MG63 (cell line): ENCODE measurements at regions not wholly inside any gene's neighbourhood (a gene's known extent, or its start where the extent isn't known, plus 50 kb on each side); places are given as distances from the start of the nearest gene placed in this dataset.

ENCODE experiments used
- DNase-seq: peaks from one replicate; pipeline ENCODE4 v3.0.0-alpha.2; 2020
- H3K27me3 ChIP-seq: fragments of 250-450 bp; sonication (Bioruptor Pico); 2 replicates; pipeline ENCODE4 v1.5.1; 2020; ENCODE audit warnings: mild to moderate bottlenecking, moderate library complexity
- H3K36me3 ChIP-seq: fragments of 250-450 bp; sonication (Bioruptor Pico); 2 replicates; pipeline ENCODE4 v1.5.1; 2020; ENCODE audit warnings: mild to moderate bottlenecking, moderate library complexity
- H3K4me3 ChIP-seq: fragments of 250-450 bp; sonication (Bioruptor Pico); 2 replicates; pipeline ENCODE4 v1.5.1; 2020; ENCODE audit warnings: mild to moderate bottlenecking, moderate library complexity
- H3K9me3 ChIP-seq: fragments of 250-450 bp; sonication (Bioruptor Pico); 2 replicates; pipeline ENCODE4 v1.5.1; 2020; ENCODE audit warnings: mild to moderate bottlenecking, moderate library complexity

- Histone ChIP-seq H3K36me3 (no peaks in the 10 kb centered on the region), H3K27me3 (no peaks in the 10 kb centered on the region), H3K9me3 (no peaks in the 10 kb centered on the region), H3K4me3 (no peak overlapping the region)
- no peak for DNase-seq
Measured at GRCh38 chr3:96731031-96731430, 83.4 kb upstream of the EPHA6 start.

- Histone ChIP-seq H3K36me3 (no peaks in the 10 kb centered on the region), H3K4me3 (no peak overlapping the region), H3K27me3 (no peaks in the 10 kb centered on the region), H3K9me3 (no peaks in the 10 kb centered on the region)
- DNase-seq, result no peak
Measured at GRCh38 chr3:96734273-96735009, 80.0 kb upstream of the EPHA6 start.

- H3K36me3 ChIP-seq, result no peaks in the 10 kb centered on the region
- no peak for DNase-seq
- no peaks in the 10 kb centered on the region for H3K9me3 ChIP-seq
- H3K27me3 ChIP-seq, result no peaks in the 10 kb centered on the region
- no peak overlapping the region for H3K4me3 ChIP-seq
Measured at GRCh38 chr3:96748139-96748538, 66.3 kb upstream of the EPHA6 start.

GRCh38 chr3:96750094-96750767, 64.2 kb upstream of the EPHA6 start:
- Histone ChIP-seq H3K27me3 (no peaks in the 10 kb centered on the region), H3K9me3 (no peaks in the 10 kb centered on the region), H3K36me3 (no peaks in the 10 kb centered on the region), H3K4me3 (no peak overlapping the region)
- no peak for DNase-seq

- Histone ChIP-seq H3K9me3 (no peaks in the 10 kb centered on the region), H3K27me3 (no peaks in the 10 kb centered on the region), H3K36me3 (no peaks in the 10 kb centered on the region), H3K4me3 (no peak overlapping the region)
- no peak for DNase-seq
Measured at GRCh38 chr3:96753124-96753523, 61.3 kb upstream of the EPHA6 start.

- no peaks in the 10 kb centered on the region for H3K27me3 ChIP-seq
- no peaks in the 10 kb centered on the region for H3K36me3 ChIP-seq
- H3K4me3 ChIP-seq, result no peak overlapping the region
- H3K9me3 ChIP-seq, result no peaks in the 10 kb centered on the region
- DNase-seq, result no peak
Measured at GRCh38 chr3:96754128-96754527, 60.3 kb upstream of the EPHA6 start.

- Histone ChIP-seq H3K27me3 (no peaks in the 10 kb centered on the region), H3K36me3 (no peaks in the 10 kb centered on the region), H3K9me3 (no peaks in the 10 kb centered on the region), H3K4me3 (no peak overlapping the region)
- DNase-seq, result peak; percentile 75
Measured at GRCh38 chr3:96755519-96755918, 58.9 kb upstream of the EPHA6 start.

GRCh38 chr3:96756516-96756915, 57.9 kb upstream of the EPHA6 start:
- H3K27me3 ChIP-seq, result no peaks in the 10 kb centered on the region
- H3K9me3 ChIP-seq, result no peaks in the 10 kb centered on the region
- H3K36me3 ChIP-seq, result no peaks in the 10 kb centered on the region
- no peak for DNase-seq
- no peak overlapping the region for H3K4me3 ChIP-seq

GRCh38 chr3:96760956-96761355, 53.4 kb upstream of the EPHA6 start:
- no peak for DNase-seq
- Histone ChIP-seq H3K36me3 (no peaks in the 10 kb centered on the region), H3K27me3 (no peaks in the 10 kb centered on the region), H3K4me3 (no peak overlapping the region), H3K9me3 (no peaks in the 10 kb centered on the region)
